ENCODE measurements at regions not wholly inside any gene's neighbourhood (a gene's known extent, or its start where the extent isn't known, plus 50 kb on each side); places are given as distances from the start of the nearest gene placed in this dataset.

DNA sequence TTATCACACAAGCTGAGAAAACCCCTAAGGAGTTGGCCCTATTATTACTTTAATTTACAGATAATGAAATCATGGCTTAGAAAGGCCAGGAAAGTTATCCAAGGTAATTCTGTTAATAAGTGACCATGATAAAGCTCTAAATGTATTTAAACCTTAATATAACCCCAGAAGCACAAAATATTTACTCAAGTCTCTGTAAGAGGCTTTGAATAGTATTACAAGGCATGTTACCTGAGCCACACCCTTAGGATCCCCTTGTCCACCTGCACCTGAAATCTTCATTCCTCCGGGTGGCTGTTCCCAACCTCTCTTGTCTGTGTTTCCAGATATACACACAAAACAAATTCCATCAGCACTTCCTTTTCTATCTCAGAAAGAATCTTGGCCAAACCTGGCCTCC is 271.6 kb upstream of the BMP2 start:
- intact Hi-C loops (cut with micrococcal nuclease), result no loop called here

DNA sequence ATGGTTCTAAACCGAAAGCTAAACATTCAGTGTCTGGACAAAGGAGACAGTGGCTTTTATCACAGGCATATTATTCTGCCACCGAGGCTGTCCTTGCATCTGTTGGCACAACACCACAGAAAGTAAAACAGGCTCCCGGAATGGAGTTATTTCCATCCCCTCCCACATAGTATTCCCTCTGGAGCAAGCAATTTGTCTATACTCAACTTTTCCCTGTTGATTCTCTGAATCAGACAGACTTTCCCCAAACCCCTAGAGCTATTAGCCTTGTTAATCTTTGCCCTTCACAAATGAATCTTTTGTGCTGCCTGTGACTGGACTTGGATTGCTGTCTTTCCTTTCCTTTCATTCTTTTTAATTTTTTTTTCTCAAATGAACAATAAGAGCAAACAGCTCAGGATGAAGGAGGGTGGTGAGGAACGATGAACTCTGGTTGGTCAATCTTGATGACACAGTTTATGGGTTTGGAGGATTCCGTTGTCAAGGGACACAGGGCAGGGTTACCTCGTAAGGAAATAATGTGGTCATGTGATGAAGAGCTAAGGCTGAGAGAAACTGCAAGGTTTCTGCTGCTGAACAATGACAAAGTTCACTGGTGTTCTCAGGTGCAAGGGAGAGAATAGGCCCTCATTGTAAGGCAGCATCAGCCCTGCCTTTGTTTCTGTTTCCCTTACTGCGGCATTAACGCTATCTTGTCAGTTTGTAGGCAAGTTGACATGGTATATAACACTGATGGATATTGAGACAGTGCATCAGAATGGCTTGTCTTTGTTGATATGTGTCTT is 275.0 kb upstream of the BMP2 start:
- intact Hi-C loops (cut with micrococcal nuclease), result no loop called here

DNA sequence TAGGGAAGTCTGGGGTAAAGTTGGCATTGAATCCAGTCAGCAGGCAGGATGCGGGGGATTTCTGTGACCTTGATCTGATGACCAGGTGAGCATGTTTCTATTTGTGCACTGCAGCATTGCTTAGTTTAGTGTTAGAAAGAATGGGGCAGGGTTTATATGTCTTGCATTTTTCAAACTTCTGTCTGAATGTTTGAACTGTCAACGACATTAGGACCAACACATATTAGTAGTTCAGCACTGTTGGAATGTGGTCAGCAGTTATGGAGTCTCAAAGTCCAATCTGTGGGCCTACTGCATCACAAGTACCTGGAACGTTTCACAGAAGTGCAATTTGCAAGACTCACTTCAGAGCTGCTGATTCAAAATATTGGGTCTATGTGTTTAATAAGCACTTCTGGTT is 276.6 kb upstream of the BMP2 start:
- intact Hi-C loops (cut with micrococcal nuclease), result no loop called here

DNA sequence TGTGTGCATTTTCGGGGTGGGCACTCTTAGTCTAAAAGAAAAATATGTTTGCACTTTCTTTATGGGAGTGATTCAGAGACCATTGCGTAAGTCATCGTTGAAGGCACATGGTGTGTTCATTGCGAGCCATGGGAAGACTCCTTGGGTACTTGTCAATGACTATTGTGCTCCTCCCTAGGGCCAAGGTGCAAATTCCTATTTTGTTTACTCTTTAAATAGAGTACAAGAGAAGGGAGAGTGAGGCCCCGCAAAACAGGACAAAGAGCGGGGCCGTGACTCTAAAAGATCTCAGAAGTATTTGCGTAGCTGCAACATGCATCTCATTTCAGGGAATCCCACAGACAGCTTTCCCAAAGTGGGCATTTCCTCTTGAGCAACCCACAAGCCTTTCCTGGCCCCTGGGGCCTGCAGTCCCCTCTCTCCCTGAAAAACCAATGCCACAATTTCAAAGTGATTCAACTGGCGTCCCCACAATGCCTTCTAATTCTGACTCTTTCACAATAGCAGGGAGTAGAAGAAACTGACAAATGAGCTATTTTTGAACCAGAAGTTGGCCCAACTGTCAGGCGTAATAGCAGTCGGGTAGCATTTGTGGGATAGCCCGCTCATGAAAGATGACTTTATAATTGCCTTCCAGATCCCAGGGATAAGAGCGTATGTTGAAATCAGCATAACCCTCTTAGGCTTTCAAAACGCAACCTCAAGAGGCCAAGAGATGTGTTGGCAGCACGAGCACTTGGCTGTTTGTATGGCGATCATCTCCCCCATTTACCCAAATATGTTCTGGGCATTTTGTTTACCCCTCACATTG is 277.9 kb upstream of the BMP2 start:
- intact Hi-C loops (cut with micrococcal nuclease), result no loop called here

DNA sequence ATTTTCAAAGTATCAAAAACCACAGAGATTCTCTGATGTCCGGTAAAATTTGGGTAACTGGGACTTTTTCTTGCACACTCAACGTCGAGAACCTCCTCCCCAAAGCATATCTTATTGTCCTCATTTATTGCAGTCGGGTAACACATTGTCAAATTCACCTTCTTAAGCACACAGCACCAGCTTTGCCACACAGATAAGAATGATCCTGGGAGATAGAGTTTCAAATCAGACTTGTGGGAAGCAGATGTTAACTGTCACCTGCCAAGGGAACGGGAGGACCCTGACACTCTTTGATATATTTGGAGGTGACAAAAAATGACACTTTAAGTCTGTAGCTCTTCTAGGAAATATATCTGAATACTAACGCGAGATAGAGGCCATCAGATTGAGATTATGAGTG is 282.1 kb upstream of the BMP2 start:
- intact Hi-C loops (cut with micrococcal nuclease), result no loop called here

DNA sequence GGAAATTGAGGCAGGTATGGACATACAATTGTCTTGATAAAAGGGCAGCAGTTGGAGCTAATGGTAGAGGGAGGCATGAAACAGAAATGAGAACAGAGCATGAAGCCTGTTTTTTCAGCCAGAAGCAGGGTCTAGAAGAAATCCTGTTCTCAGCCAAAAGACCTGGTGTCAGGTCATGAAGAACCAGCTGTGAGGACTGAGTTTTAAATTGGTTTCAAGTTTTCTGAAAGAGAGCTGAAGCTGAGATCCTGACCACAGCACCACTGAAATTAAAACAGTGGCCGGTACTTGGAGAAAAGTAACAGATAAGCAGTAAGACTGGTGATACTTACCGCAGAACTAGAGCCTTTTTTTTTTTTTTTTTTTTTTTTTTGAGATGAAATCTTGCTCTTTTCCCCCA is 283.8 kb upstream of the BMP2 start:
- intact Hi-C loops (cut with micrococcal nuclease), result no loop called here

DNA sequence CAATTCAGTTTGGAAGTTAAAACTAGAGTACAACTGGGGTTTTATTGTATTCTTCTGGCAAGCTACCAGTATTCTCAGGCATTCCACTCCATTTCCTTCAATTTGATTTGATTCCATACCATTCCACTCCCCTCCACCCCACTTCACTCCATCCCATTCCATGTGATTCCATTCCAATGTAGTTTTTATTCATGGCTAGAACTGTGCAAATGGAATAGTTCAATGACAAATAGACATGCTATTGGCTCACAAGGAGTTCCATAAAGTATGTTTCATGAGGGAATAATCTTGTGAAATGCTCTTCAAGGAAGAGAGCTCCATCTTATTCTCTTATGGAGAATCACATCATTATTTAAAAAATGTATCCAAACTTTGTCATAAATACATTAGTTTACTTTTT is 285.0 kb upstream of the BMP2 start:
- intact Hi-C loops (cut with micrococcal nuclease), result no loop called here

DNA sequence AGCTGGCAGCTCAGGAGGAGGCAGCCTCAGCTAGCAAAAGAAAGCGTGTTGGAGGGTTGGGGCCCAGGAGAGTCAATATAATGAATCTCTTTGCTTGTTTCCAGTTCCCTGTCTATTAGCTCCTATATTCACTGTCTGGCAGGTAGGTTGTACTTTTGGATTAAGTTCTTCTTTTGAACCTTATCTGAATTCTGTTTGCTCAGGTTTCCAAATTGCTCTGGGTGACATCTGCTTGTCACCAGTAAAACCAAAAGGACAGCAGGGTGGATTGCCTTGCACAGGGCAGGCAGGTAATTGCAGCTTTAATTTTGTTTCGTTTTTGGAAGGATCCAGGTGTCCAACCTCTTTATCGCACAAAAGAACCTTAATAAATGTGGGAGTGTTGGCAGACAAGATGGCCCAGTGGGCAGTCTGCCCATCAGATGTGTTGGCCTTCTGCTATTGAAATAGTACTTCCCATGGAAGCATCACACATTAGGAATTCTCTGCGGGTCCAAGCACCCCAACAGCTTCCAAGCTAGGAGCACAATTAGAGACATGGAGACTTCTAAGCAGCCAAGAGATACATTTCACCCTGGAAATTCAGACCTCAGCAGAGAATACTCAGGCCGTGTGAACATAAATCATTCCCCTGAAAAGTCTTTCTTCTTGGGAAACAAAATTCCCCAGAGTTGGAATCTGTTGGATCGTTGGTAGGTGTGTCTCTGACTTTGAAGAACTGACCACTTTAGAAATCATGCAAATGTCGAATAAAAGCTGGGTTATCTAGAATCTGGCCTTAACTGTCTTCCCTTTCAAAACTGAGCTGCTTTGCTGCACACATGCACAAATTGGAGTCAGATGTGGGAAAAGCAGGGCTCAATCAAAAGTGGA is 286.9 kb upstream of the BMP2 start:
- intact Hi-C loops (cut with micrococcal nuclease), result no loop called here

DNA sequence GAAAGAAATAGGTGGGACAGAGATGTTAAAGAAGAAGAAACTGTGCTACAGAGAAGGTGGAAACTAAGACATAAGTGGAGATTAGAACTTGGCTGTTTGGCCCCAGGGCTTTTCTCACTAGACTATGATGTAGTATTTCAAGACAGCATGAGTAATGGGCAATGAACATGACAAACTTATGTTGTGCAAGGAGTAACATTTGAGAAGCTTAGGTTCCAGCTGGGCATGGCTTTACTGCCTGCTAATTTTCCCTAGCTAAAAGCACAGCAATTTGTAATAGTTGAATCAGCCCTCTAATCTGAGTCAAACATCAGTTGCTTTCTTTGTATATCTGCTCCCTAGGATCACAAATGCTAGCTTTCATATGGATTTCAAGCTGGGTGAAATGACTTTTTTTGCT is 294.3 kb upstream of the BMP2 start:
- intact Hi-C loops (cut with micrococcal nuclease), result loop anchor here (10.0 kb wide), 1 partner anchor 62 kb away; no protein-coding TSS in a partner anchor

DNA sequence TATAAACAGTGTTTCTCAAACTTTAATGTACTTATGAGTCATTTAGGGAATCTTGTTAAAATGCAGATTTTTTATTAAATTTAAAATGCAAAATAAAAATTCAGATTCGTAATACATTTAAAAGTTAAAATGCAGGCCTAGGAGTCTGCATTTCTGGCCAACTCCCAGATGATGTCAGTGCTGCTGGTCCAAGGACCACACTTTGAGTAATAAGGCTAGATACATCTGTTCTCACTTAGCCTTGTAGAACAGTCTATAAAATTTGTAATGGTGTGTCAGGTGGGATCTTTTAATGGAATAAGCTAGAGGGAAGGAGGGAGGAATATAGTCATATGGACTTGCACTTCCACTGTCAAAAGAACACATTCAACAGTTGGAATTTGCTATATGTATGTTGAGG is 295.6 kb upstream of the BMP2 start:
- intact Hi-C loops (cut with micrococcal nuclease), result loop anchor here (10.0 kb wide), 1 partner anchor 63 kb away; no protein-coding TSS in a partner anchor

DNA sequence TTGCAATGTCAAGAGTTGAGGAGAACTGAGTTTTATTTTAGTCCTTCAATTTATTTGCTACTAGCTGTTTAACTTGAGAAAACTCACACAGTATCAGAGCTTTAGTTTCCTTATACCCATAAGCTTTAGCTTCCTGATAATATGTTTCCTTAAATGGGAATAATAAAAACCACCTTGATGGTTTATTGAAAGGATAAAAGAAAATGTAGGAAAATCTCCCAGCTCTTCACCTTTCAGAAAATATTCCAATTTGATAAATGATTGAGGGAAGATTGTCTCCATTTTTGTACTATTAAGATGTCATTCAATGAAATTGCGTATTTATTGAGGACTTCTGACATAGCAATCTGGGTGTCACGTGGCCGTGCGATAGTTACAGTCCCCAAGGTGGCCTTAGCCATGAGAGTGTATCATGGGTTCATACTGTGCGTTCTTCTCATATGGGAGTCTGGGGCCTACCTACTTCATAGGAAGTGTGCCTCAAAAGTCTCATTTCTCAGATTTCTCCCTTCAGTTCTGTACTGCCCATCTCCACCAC is 296.3 kb upstream of the BMP2 start:
- intact Hi-C loops (cut with micrococcal nuclease), result loop anchor here (10.0 kb wide), 1 partner anchor 64 kb away; no protein-coding TSS in a partner anchor

DNA sequence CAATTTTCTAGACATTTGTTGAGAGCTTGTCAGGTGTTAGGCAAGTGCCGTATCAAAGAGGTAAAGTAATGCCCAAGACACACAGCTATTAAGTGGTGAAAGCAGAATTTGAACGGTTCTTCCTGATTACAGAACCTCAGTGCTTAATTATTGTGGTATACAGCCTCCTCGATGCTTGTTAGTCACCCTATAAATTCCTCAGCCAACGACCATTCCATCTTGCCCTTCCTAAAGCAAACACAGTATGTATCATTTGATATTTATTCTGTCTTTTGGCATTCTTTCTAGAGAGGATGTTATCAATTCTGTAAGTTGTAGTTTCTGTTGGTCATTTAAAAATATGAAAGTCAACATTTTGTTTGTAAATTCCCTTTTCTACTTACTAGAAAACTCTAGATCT is 297.8 kb upstream of the BMP2 start:
- intact Hi-C loops (cut with micrococcal nuclease), result loop anchor here (10.0 kb wide), 1 partner anchor 65 kb away; no protein-coding TSS in a partner anchor

DNA sequence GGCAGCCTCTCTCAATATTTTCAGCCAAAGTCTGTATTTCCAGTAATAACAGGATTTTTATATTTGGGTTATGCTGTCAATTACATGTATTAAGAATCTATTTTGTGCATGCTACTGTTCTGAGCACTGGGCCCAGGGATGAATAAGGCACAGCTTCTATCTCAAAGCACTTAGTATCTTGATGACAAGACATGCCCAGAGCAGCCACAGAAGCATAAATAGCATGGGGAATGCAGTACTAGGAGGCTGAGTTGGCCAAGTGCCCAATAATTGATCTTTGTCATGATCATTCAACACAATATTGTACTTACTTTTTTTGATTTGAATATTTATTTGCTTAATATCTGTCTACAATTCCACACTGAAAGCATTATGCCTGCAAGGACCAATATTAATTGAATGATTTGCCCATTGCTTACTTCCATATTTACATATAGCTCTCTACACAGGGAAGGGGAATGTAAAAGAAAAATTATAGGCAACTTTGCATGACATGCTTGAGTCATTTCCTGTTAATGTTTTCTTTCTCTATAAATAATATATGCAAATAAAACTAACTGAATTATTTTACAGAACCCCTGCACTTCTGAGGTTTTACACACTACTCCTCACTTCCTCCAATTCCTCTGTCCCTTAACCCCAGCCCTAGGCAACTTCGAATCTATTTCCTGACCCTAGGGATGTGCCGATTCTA is 298.9 kb upstream of the BMP2 start:
- intact Hi-C loops (cut with micrococcal nuclease), result no loop called here

DNA sequence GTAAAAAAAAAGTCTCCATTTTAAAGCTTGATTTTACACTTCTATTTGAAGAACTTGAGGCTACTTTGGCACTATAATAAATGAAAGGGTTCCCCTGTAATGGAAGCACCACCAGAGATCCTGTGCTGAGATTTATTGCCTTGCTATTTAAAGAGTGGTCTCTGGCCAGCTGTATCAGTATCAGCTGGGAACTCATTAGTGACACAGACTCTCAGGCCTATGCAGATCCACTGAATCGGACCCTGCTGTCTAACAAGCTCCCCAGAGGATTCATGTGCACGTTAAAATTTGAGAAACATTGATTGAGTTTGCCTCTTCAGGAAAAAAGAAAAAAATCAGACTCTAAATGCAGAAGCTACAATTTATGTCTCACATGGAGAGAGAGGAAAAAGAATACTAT is 299.9 kb upstream of the BMP2 start:
- intact Hi-C loops (cut with micrococcal nuclease), result no loop called here

DNA sequence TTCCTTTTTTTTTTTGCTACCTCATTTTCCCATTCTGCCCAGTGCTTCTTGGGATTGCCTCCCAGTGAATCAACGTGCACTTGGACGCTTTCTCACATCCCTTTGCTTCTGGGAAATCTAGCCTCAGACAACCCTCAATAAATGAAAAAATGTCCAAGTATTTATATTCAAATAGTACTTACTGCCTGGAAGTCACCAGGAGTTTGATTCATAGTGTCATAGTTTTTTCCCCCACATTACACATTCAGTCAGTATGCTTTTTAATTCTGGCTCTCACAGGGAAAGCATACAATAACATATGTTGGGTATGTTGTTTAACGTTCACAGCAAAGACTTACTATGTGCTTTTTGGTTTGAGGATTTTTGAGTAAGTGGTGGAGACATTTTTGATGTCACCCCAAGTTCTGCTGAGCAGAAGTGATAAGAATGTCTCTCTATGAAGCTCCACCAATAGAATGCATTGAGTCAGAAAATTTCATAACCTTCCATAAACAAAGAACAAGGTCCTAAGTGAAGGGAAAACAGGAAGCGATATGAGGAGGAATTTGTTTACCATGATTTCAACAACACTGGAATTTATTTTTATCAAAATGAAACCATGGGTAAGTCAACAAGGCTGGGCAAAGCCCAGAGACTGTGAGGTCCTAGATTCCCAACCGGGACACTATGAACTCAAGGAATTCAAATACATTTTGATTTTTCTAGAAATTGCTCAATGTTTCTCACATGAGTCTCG is 301.2 kb upstream of the BMP2 start:
- intact Hi-C loops (cut with micrococcal nuclease), result no loop called here

DNA sequence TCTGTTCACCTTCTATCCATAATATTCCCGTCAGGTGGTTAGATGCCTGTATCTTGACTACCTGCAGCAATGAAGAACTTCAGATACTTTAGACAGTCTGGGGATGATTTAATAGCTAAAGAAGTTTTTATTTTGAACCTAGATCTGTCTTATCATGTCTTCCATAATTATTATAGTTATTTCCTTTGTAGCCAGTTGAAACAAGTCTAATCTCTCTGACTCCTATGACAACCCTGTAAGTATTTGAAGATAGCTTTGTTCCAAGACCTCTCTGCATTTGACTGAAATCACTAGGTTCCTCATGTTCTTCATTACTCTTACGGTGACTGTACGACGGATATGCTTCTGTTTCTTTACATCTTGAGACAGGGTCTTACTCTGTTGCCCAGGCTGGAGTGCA is 316.6 kb upstream of the BMP2 start:
- intact Hi-C loops (cut with micrococcal nuclease), result no loop called here

DNA sequence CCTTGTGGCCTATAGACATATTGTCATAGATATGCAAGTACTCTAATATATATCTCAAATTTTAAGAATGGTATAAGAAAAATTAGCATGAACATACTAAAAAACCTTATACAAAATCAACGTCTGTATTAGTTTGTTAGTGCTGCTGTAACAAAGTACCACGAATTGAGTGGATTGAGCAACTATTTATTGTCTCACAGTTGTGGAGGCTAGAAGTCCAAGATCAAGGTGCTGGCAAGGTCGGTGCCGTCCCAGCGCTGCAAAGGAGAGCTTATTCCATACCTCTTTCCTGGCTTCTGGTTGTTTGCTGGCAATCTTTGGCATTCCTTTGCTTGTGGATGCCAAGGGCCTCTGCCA is 317.6 kb upstream of the FERMT1 start:
- intact Hi-C loops (cut with micrococcal nuclease), result no loop called here

DNA sequence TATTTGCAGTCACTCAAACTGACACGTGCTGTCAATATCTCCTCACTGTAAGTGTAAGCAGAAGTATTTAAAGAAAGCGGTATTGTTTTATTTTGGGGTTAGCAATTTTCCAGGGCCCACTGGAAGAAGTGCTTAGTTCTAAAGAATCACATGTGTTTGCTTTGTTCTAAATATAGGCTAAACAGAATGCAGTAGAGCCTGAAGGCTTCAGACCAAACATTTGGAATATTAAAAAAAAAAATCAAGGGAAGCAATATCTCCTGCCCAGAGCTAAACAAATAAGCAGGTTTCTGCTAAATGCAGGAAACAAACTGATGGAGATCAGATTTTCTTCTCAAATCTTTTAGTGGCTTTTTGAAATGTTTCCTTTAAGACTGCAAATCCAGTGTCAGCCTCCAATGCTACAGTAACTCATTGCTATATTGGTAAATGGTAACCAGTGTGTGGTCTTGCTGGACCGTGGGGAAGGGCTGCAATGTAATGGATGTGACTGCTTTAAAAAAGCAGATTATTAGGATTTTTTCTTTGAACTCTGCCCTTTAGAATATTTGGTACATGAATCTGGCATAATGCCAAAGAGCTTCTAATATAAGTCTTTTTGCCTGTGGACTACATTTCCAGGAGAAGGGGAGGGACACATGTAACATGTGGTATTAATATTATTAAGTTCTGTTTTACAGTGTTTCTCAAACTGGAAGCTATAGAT is 317.1 kb upstream of the FERMT1 start:
- intact Hi-C loops (cut with micrococcal nuclease), result no loop called here

DNA sequence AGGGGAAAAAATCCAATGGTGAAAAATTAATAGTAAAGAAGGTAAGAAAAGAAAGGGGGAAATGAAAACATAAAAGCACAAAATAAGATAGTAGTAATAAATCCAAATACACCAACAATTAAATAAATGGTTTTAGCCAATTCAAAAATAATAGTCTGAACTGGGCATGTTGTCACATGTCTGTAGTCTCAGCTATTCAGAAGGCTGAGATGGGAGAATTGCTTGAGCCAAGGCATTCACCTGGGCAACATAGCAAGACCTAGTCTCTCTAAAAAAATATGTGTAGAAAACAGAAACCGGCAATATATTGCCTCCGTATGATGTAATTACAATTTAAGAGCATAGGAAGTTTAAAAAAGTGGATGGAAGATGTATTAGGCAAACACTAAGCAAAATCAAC is 311.3 kb upstream of the FERMT1 start:
- intact Hi-C loops (cut with micrococcal nuclease), result no loop called here

DNA sequence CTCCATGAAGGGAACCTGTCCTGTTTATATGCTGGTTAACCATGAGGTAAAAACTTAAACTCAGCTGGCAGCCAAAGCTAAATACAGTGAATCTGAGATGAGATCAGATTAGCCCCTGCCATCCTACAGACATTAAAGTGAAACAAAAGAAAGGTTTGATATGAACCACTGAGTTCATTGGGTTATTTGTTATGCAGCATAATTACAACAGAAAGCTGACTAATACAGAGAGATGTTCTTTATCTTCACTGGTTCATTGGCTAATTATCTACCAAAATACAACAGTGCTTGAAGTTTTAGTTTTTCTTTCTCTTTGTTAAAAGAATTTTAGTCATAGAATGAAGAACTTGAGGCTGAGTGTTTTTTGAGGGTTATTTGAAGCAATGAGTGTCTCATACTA is 307.6 kb upstream of the FERMT1 start:
- intact Hi-C loops (cut with micrococcal nuclease), result no loop called here

Measured in T-helper 1 cell treated with Interleukin-12 subunit alpha and Interleukin-12 subunit beta and Interleukin-4 antibody, amounts not matched to agents 30 ng/mL and 1 ng/mL, for 36 hours (primary cell).